Left ventricle myocardium superior (tissue), 1 donor: ENCODE measurements at regions not wholly inside any gene's neighbourhood (a gene's known extent, or its start where the extent isn't known, plus 50 kb on each side); places are given as distances from the start of the nearest gene placed in this dataset.
A peak's percentile ranks its signal among the peaks of the same experiment; 100 is the strongest.
"Not testable (repeated sequence)": the region's sequence is repeated elsewhere in the genome, so short reads cannot be mapped to it uniquely, and the experiment has no call there.

Source experiments
- ATAC-seq: fragments of 200-7000 bp; cut with Tn5 transposase; one replicate; pipeline ENCODE4 v1.9.1; 2020; ENCODE audit warnings: mild to moderate bottlenecking, moderate library complexity
- DNase-seq: peaks from one replicate; pipeline ENCODE4 v3.0.0-alpha.2; 2020
- intact Hi-C: fragments of 100-400 bp; cut with micrococcal nuclease; formaldehyde crosslinking; loops from one replicate; pipeline ENCODE4 v1.11.0; 2022
- donor health status: DM: no; HTN: yes; CAD: no; lungs with severe emphysema.

GRCh38 chr4:71201817-71202576, 136.8 kb upstream of the SLC4A4 start:
- ATAC-seq: no peak
- intact Hi-C loops: no loop called here

DNA sequence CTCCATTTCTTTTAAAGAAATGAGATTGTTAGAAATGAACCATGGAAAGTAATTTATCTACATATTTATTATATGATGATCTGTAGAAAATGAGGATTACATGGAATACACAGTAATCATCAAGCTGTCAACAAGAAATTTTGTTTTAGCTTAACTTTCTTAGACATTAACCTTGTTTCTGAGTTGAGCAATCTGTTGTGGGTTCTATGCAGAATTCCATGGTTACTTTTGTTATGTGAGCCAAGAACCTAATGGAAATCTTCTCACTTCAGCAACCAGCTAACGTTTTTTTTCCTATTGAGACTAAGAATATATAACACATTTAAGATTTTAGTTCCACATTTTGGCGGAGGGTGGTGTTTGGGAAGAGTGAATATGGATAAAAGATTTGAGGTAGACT, 136.1 kb upstream of the SLC4A4 start:
- ATAC-seq (no peak), DNase-seq (no peak)
- intact Hi-C loops: no loop called here

More at GRCh38 chr4:71201817-71202576, 136.8 kb upstream of the SLC4A4 start:
- DNase-seq: no peak

GRCh38 chr4:71204056-71204455, 134.8 kb upstream of the SLC4A4 start:
- DNase-seq (no peak), ATAC-seq (no peak)
- intact Hi-C loops: no loop called here

DNA sequence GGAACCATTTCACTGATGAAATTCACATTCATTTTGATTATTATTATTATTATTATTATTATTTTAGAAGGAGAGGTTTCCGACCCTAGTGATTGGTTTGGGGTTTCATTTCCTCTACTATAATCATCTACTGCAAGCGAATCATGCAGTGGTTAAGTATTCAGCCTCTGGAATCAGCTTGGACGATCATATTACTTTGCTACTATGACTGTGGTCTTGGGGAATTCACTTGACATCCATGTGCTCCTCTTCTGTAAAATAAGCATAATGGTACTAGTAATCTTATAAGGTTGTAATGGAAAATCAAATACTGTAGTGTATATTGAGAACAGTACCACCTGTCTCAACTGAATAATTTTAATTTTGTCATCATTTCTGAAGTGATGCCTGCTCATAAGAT, 132.1 kb upstream of the SLC4A4 start:
- DNase-seq: no peak
- intact Hi-C loops: no loop called here
- ATAC-seq: no peak

DNA sequence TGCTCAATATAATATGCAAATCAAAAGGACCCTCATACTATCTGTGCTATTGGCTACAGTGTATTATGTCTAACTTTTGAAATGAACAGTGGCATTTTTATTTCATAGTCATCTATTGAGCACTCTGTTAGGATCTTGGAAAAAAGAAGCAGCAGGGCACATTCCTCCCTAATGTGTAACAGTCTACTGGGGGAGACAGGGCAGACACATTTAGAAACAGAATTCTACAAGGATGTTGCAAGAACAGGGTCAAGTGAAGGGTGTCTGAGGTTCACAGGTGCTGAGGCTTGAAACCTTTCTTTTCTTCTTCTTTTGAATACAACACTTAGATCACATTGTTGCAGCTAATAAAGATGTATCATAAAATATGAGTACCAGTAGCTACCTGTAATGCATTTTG, 129.7 kb upstream of the SLC4A4 start:
- intact Hi-C loops: no loop called here
- ATAC-seq: peak; percentile 66
- DNase-seq: no peak

DNA sequence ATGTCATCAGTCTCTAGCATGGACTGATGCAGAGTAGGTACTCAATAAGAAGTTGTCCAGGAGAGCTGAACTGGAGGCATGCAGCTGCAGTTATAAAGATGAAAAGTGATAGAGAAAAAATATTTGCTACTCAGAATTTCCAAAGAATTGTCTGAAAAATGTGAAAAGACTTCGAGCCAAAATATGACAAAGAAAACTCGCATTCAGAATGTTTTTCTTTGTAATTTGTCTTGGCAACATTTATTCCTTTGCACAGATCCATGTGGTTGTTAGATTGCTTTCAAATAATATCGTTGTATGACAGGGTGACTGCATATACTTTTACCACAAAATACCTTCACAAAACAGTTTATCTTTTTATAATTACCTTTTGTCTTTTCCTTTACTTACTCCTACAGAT, 128.0 kb upstream of the SLC4A4 start:
- ATAC-seq: no peak
- DNase-seq: no peak
- intact Hi-C loops: no loop called here

GRCh38 chr4:71211748-71212147, 127.1 kb upstream of the SLC4A4 start:
- ATAC-seq: no peak
- DNase-seq: no peak
- intact Hi-C loops: no loop called here

DNA sequence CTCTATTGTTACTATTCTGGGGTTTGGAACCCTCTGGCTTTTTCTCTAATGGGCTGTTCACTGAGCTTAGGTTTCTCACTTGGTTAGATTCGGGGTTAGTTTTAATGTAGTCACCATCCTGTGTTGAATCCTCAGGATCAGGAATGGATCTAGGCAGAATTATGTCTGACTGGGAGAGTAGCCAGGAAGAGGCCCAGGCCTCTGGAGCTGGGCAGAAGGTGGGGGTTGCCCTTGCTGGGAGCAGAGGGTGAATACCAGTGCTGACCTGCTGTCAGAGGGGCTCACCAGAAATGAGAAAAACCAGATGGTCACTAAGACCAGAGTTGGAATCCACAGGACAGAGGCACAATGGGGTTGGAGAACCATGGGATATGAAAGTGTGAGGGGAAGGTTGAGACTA, 126.6 kb upstream of the SLC4A4 start:
- ATAC-seq (peak; percentile 47), DNase-seq (no peak)
- intact Hi-C loops: no loop called here

DNA sequence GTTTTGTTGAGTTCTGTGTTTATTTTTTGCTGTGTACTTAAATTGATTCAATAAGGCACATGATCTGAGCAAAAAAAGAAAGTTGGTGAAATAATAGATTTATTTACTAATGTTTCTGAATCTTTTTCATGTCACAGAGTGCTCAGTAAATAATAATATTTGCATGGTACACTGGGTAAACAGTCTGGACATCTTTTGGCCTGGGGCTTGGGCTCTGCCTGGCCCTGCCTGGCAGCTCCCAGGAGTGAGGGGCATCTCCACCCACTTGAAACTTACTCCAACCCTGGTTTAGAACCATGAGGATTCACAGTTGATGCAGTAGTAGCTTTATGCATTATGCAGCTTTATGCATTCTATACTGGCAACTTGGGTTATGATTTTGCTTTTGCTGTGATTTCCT, 124.2 kb upstream of the SLC4A4 start:
- no peak for ATAC-seq
- no peak for DNase-seq
- intact Hi-C loops: no loop called here

DNA sequence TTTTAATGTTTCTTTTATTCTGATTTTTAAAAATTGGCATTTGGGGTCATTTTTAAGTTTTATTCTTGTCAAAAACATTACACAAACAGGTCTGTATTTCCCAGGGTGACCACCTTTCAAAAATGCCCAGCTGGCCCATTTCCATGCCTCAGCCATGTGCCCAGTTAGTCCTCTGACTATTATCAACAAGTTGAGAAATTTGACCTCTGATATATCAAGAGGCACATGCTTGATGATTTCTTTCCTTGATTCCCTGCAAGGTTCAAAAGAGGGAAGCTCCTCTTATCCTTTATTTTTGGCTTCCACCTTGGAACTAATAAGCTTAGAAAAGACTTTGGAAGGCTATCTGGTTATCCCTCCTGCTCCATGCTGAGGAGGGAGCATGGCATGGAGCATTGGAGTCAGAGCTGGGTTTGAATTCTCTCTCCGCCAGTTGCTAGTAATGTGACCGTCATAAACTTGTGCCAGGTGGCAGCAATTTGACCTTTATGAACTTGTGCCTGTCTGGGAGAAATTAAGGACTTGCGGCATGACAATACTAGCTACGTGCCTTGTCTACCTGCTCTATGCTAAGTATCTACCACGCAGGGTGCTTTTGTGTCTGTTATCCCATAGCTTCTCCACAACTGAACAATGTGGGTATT, 122.4 kb upstream of the SLC4A4 start:
- intact Hi-C loops: no loop called here
- ATAC-seq (no peak), DNase-seq (no peak)

GRCh38 chr4:71217688-71218087, 121.1 kb upstream of the SLC4A4 start:
- DNase-seq: no peak
- ATAC-seq: peak; percentile 30
- intact Hi-C loops: no loop called here

DNA sequence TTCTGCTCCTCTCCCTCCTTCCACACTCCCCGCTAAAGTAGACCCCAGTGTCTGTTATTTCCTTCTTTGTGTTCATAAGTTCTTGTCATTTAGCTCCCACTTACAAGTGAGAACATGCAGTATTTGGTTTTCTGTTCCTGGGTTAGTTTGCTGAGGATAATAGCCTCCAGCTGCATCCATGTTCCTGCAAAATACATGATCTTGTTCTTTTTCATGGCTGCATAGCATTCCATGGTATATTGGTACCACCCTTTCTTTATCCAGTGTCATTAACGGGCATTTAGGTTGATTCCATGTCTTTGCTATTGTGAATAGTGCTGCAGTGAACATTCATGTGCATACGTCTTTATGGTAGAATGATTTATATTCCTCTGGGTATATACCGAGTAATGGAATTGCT, 118.0 kb upstream of the SLC4A4 start:
- DNase-seq, ATAC-seq, intact Hi-C loops: not testable (repeated sequence)

DNA sequence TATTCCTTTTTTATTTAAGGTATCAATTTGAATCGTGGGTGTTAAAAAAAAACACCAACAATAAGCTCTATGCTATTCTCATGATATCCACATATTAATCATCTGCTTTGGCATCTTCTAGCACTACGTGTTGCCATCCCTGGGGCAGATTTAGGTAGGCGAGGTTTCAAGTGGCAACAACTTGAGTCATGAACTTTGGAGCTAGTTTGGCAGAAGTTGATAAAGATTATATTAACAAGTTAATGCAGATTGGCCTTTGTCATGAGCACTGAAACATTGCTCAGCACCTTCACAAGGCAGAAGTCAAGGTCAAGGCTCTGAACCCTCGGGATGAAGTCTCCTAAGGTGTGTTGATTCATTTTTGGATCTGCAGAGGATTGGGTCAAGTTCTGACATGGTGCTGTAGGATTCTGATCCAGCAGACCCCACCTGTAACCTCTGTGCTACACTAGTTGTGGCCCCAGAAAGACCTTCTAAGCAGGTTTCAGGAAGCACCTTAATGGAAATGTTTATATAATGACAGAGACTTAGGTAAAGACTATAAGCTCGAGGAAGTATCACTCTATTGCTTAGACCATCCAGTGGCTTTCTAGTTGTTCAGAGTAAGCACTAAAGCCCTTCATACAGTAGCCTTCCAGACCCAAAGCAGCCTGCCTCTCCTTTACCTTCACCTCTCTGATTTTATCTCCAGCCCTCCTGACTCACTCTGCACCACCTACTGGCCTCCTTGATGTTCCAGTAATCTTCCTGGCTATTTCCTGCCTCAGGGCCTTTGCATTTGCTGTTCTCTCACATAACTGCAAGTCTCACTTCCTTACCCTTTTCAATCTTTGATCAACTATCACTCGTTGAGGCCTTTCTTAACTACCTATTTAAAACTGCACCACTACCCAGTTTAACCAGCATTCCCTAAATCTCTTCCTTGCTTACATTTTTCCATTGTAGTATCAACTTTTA, 117.0 kb upstream of the SLC4A4 start:
- ATAC-seq (no peak), DNase-seq (no peak)

DNA sequence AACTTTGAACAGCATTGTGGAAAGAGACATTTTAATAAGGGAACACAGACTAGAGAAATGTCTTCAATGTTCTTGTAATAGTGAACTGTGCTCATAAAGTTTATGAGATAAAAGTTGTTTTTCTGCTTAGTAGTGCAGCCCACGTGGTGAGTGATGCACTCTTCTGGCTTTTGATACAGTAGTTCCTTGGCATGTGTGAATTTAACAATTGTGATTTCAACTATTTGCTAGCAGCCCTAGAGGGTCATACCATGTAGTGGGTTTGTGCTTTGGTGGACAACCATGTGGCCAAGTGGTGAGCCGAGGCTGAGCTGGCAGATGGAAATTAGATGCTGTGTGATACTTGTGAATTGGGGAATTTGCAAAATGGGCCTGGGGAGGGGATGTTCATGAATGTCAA, 116.2 kb upstream of the SLC4A4 start:
- intact Hi-C loops: no loop called here
- ATAC-seq (no peak), DNase-seq (no peak)

More for the DNA sequence above, 117.0 kb upstream of the SLC4A4 start:
- intact Hi-C loops: no loop called here

DNA sequence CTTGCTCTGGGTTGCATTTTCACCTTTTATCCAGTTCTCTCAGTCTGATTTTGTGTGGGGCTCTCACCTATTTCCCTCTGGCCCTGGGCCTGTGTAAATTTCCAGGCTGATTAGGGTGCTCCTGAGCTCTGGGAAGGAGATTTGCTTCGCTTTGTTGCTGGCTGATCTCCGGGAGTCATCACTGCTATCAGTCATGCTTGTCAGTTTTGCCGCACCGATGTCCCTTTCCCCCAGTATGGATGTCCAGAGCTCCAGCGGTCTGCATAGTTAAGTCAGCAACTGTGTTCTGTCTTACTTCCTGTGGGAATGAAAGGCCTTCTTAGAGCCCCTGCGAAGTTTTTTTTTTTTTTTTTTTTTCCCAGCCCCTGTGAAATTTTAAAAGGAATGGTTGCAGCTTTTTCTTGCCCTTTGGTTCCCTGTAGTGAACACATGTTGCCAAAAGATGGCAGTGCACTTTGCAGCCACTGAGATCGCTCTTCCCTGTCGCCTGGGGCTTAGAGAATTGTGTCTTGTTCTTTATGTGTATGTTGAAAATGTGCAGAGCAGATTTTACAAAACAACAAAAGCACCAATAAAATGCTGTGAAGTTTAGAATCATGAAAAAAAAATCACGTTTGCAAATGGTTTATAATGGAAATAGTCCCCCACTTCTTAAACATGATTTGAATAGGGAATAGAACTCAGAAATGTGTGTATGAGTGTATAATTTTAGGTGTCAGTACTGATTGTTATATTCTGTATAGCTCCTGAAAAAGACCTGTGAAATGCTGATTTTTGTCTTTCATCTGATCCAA, 109.1 kb upstream of the SLC4A4 start:
- DNase-seq (no peak), ATAC-seq (peak; percentile 63)
- intact Hi-C loops: no loop called here

- DNase-seq (no peak), ATAC-seq (peak; percentile 19)
- intact Hi-C loops: no loop called here
Measured at GRCh38 chr4:71230271-71231128, 108.3 kb upstream of the SLC4A4 start.

- ATAC-seq (peak; percentile 88), DNase-seq (peak; percentile 95)
- intact Hi-C loops: no loop called here
Measured at GRCh38 chr4:71231129-71232055, 107.4 kb upstream of the SLC4A4 start.
